ENCODE measurements at regions not wholly inside any gene's neighbourhood (a gene's known extent, or its start where the extent isn't known, plus 50 kb on each side); places are given as distances from the start of the nearest gene placed in this dataset.

GRCh38 chr12:118746960-118747359 is 234.4 kb upstream of the SRRM4 start:
- no peak for TF ChIP-seq CTCF (IDR thresholded peaks at IDR 0.05; ENCODE audit: extremely low read depth, insufficient read depth, missing control alignments)
- no peak for DNase-seq (ENCODE audit: low spot score)
- in situ Hi-C loops (cut with MboI; ENCODE audit: low pct_unique_long_range_greater_than_20kb, low sequenced_read_pairs, unreplicated experiment): no loop called here

GRCh38 chr12:118747771-118748170 is 233.6 kb upstream of the SRRM4 start:
- in situ Hi-C loops (cut with MboI; ENCODE audit: low pct_unique_long_range_greater_than_20kb, low sequenced_read_pairs, unreplicated experiment): no loop called here
- DNase-seq (ENCODE audit: low spot score): no peak

GRCh38 chr12:118748478-118749380 is 232.6 kb upstream of the SRRM4 start:
- DNase-seq (ENCODE audit: low spot score): no peak
- in situ Hi-C loops (cut with MboI; ENCODE audit: low pct_unique_long_range_greater_than_20kb, low sequenced_read_pairs, unreplicated experiment): no loop called here
- no peak for TF ChIP-seq CTCF (IDR thresholded peaks at IDR 0.05; ENCODE audit: extremely low read depth, insufficient read depth, missing control alignments)

More at GRCh38 chr12:118747771-118748170, 233.6 kb upstream of the SRRM4 start:
- TF ChIP-seq CTCF (IDR thresholded peaks at IDR 0.05; ENCODE audit: extremely low read depth, insufficient read depth, missing control alignments): no peak

GRCh38 chr12:118749646-118750045 is 231.7 kb upstream of the SRRM4 start:
- no peak for DNase-seq (ENCODE audit: low spot score)
- in situ Hi-C loops (cut with MboI; ENCODE audit: low pct_unique_long_range_greater_than_20kb, low sequenced_read_pairs, unreplicated experiment): no loop called here
- no peak for TF ChIP-seq CTCF (IDR thresholded peaks at IDR 0.05; ENCODE audit: extremely low read depth, insufficient read depth, missing control alignments)

- in situ Hi-C loops (cut with MboI; ENCODE audit: low pct_unique_long_range_greater_than_20kb, low sequenced_read_pairs, unreplicated experiment): no loop called here
- DNase-seq (ENCODE audit: low spot score): no peak
- no peak for TF ChIP-seq CTCF (IDR thresholded peaks at IDR 0.05; ENCODE audit: extremely low read depth, insufficient read depth, missing control alignments)
These were observed 230.7 kb upstream of the SRRM4 start for GRCh38 chr12:118750666-118751065.

GRCh38 chr12:118751355-118751754 is 230.0 kb upstream of the SRRM4 start:
- TF ChIP-seq CTCF (IDR thresholded peaks at IDR 0.05; ENCODE audit: extremely low read depth, insufficient read depth, missing control alignments): no peak
- in situ Hi-C loops (cut with MboI; ENCODE audit: low pct_unique_long_range_greater_than_20kb, low sequenced_read_pairs, unreplicated experiment): no loop called here
- DNase-seq (ENCODE audit: low spot score): no peak

Measured in GM13977 (cell line).